SK-N-SH treated with all-trans-retinoic acid at 6 μM for 48 hours (cell line): ENCODE measurements at regions not wholly inside any gene's neighbourhood (a gene's known extent, or its start where the extent isn't known, plus 50 kb on each side); places are given as distances from the start of the nearest gene placed in this dataset.

Source experiments
- ATAC-seq: fragments of 200-7000 bp; cut with Tn5 transposase; 3 replicates; pipeline ENCODE4 v1.9.1; 2020; ENCODE audit warnings: mild to moderate bottlenecking, moderate library complexity
- BACH2 ChIP-seq: fragments of 250-450 bp; sonication (Bioruptor Pico); IDR thresholded peaks from 2 replicates; pipeline ENCODE4 v1.9.0; 2021; ENCODE audit warnings: mild to moderate bottlenecking, borderline replicate concordance
- CREB5 ChIP-seq: fragments of 250-450 bp; sonication (Bioruptor Pico); IDR thresholded peaks from 2 replicates; pipeline ENCODE4 v1.5.1; 2020; ENCODE audit warnings: low read depth, mild to moderate bottlenecking, moderate library complexity
- CSDC2 ChIP-seq: fragments of 250-450 bp; sonication (Bioruptor Pico); IDR thresholded peaks from 2 replicates; pipeline ENCODE4 v1.5.0; 2020; ENCODE audit warnings: mild to moderate bottlenecking, moderate library complexity
- CSRNP3 ChIP-seq: fragments of 250-450 bp; sonication (Bioruptor Pico); IDR thresholded peaks from 2 replicates; pipeline ENCODE4 v1.5.1; 2021; ENCODE audit warnings: mild to moderate bottlenecking, moderate library complexity
- GLIS3 ChIP-seq: fragments of 250-450 bp; sonication (Bioruptor Pico); IDR thresholded peaks from 2 replicates; pipeline ENCODE4 v1.5.0; 2020; ENCODE audit warnings: mild to moderate bottlenecking, moderate library complexity
- ISL1 ChIP-seq: fragments of 250-450 bp; sonication (Bioruptor Pico); IDR thresholded peaks from 2 replicates; pipeline ENCODE4 v2.1.2; 2022; ENCODE audit warnings: mild to moderate bottlenecking, moderate library complexity
- OSR1 ChIP-seq: fragments of 250-450 bp; sonication (Bioruptor Pico); IDR thresholded peaks from 2 replicates; pipeline ENCODE4 v1.8.0; 2022; ENCODE audit warnings: moderate library complexity, mild to moderate bottlenecking, inconsistent platforms
- PPARA ChIP-seq: fragments of 250-450 bp; sonication (Bioruptor Pico); IDR thresholded peaks from 2 replicates; pipeline ENCODE4 v1.5.0; 2020; ENCODE audit warnings: mild to moderate bottlenecking, borderline replicate concordance
- RARB ChIP-seq: fragments of 250-450 bp; sonication (Bioruptor Pico); IDR thresholded peaks from 2 replicates; pipeline ENCODE4 v1.8.0; 2021; ENCODE audit warnings: mild to moderate bottlenecking, moderate library complexity
- SNAI2 ChIP-seq: fragments of 250-450 bp; sonication (Bioruptor Pico); IDR thresholded peaks from 2 replicates; pipeline ENCODE4 v1.5.0; 2020; ENCODE audit warnings: mild to moderate bottlenecking, moderate library complexity
- TCF4 ChIP-seq: fragments of 250-450 bp; sonication (Bioruptor Pico); IDR thresholded peaks from 2 replicates; pipeline ENCODE4 v1.8.0; 2021; ENCODE audit warnings: mild to moderate bottlenecking, moderate library complexity, borderline replicate concordance
- TOX ChIP-seq: fragments of 250-450 bp; sonication (Bioruptor Pico); IDR thresholded peaks from 2 replicates; pipeline ENCODE4 v1.8.0; 2021; ENCODE audit warnings: mild to moderate bottlenecking, moderate library complexity, borderline replicate concordance
- ZC3H10 ChIP-seq: fragments of 250-450 bp; sonication (Bioruptor Pico); IDR thresholded peaks from 2 replicates; pipeline ENCODE4 v1.5.1; 2021; ENCODE audit warnings: mild to moderate bottlenecking, moderate library complexity
- ZFP3 ChIP-seq: fragments of 250-450 bp; sonication (Bioruptor Pico); IDR thresholded peaks from 2 replicates; pipeline ENCODE4 v1.5.0; 2020; ENCODE audit warnings: mild to moderate bottlenecking, moderate library complexity
- ZFP30 ChIP-seq: fragments of 450-650 bp; formaldehyde crosslinking; IDR thresholded peaks from 2 replicates; pipeline ENCODE4 v1.5.0; 2022; ENCODE audit warnings: mild to moderate bottlenecking, moderate library complexity
- ZNF565 ChIP-seq: fragments of 450-650 bp; formaldehyde crosslinking; conservative IDR thresholded peaks from 2 replicates; pipeline ENCODE4 v1.5.0; 2020; ENCODE audit warnings: low read depth, mild to moderate bottlenecking, moderate library complexity
- ZNF70 ChIP-seq: fragments of 450-650 bp; formaldehyde crosslinking; IDR thresholded peaks from 2 replicates; pipeline ENCODE4 v1.5.0; 2020; ENCODE audit warnings: mild to moderate bottlenecking, moderate library complexity
- ZNF8 ChIP-seq: fragments of 450-650 bp; formaldehyde crosslinking; IDR thresholded peaks from 2 replicates; pipeline ENCODE4 v1.5.0; 2020; ENCODE audit warnings: mild to moderate bottlenecking, moderate library complexity
- TF ChIP-seq, protein P1 (sequence below): fragments of 250-450 bp; sonication (Bioruptor Pico); IDR thresholded peaks from 2 replicates; pipeline ENCODE4 v1.8.0; 2021; ENCODE audit warnings: low read depth, mild to moderate bottlenecking, moderate library complexity, borderline replicate concordance
- TF ChIP-seq, protein P2 (sequence below): fragments of 250-450 bp; sonication (Bioruptor Pico); IDR thresholded peaks from 2 replicates; pipeline ENCODE4 v1.8.0; 2020; ENCODE audit warnings: mild to moderate bottlenecking, moderate library complexity, borderline replicate concordance
- TF ChIP-seq, protein P3 (sequence below): fragments of 250-450 bp; sonication (Bioruptor Pico); IDR thresholded peaks from 2 replicates; pipeline ENCODE4 v1.5.0; 2020; ENCODE audit warnings: mild to moderate bottlenecking, moderate library complexity

DNA sequence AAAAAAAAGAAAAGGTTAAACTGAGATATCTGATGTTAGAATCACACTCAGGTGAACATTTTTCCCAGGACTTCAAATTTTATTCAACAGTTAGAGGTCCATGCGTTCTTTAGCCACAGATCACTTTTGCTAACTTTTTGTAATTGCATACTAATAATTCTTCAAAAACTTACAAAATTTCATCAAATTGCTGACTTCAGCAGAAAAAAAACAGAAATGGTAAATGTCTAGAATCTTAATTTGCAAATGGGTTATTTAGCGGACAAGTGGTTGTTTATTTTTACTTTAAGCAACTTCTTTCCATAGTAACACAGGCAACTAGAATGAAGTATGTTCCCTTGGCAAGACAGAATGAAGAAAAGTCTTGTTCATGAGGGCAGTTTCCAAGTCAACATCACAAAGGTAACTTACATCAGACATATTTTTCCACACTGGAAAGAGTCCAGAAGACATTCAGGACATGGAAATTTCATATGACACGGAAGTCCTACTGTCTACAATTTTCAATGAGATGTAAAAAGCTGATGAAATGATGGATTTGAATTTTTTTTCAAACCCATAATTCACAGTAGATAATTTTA, 62.5 kb upstream of the SOX5 start:
- TF ChIP-seq ISL1 (CRISPR knock-in tag), result no peak
- TF ChIP-seq OSR1 (CRISPR knock-in tag), result no peak
- no peak for TF ChIP-seq ZNF565 (CRISPR knock-in tag)
- TF ChIP-seq PPARA (CRISPR knock-in tag), result no peak
- TF ChIP-seq, protein P1, sequence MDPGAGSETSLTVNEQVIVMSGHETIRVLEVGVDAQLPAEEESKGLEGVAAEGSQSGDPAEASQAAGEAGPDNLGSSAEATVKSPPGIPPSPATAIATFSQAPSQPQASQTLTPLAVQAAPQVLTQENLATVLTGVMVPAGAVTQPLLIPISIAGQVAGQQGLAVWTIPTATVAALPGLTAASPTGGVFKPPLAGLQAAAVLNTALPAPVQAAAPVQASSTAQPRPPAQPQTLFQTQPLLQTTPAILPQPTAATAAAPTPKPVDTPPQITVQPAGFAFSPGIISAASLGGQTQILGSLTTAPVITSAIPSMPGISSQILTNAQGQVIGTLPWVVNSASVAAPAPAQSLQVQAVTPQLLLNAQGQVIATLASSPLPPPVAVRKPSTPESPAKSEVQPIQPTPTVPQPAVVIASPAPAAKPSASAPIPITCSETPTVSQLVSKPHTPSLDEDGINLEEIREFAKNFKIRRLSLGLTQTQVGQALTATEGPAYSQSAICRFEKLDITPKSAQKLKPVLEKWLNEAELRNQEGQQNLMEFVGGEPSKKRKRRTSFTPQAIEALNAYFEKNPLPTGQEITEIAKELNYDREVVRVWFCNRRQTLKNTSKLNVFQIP (CRISPR knock-in tag), result no peak
- TF ChIP-seq RARB, result no peak
- no peak for TF ChIP-seq ZNF8
- TF ChIP-seq ZFP30 (CRISPR knock-in tag), result no peak
- TF ChIP-seq ZNF70 (CRISPR knock-in tag), result no peak
- no peak for TF ChIP-seq SNAI2
- no peak for TF ChIP-seq ZC3H10
- TF ChIP-seq CSRNP3 (CRISPR knock-in tag), result no peak
- TF ChIP-seq GLIS3 (CRISPR knock-in tag), result no peak
- no peak for TF ChIP-seq TCF4 (CRISPR knock-in tag)
- TF ChIP-seq, protein P2, sequence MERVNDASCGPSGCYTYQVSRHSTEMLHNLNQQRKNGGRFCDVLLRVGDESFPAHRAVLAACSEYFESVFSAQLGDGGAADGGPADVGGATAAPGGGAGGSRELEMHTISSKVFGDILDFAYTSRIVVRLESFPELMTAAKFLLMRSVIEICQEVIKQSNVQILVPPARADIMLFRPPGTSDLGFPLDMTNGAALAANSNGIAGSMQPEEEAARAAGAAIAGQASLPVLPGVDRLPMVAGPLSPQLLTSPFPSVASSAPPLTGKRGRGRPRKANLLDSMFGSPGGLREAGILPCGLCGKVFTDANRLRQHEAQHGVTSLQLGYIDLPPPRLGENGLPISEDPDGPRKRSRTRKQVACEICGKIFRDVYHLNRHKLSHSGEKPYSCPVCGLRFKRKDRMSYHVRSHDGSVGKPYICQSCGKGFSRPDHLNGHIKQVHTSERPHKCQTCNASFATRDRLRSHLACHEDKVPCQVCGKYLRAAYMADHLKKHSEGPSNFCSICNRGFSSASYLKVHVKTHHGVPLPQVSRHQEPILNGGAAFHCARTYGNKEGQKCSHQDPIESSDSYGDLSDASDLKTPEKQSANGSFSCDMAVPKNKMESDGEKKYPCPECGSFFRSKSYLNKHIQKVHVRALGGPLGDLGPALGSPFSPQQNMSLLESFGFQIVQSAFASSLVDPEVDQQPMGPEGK, result no peak
- TF ChIP-seq TOX (CRISPR knock-in tag), result no peak
- TF ChIP-seq ZFP3 (CRISPR knock-in tag), result no peak
- no peak for TF ChIP-seq CSDC2 (CRISPR knock-in tag)
- TF ChIP-seq CREB5 (CRISPR knock-in tag), result no peak
- no peak for TF ChIP-seq BACH2 (CRISPR knock-in tag)

DNA sequence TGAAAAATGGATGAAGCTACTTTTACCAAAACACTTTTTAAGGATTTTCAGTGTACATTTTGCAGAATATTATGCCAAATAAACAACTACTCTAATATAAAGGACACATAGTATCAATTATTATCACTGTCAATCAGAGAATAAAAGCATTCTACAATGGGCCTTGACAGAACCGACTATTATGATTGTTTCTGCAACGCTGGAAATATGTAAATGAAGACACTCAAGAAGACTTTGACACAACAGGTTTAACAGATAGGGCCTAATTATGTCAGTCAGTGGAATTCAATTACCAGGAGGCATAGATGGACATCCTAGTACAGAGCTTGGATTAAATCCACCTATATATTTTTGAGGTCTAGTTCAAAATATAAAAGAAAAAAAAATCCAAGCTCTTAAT, 58.7 kb upstream of the SOX5 start:
- TF ChIP-seq CSRNP3 (CRISPR knock-in tag), result no peak
- no peak for TF ChIP-seq ZNF565 (CRISPR knock-in tag)
- no peak for TF ChIP-seq PPARA (CRISPR knock-in tag)
- no peak for TF ChIP-seq ISL1 (CRISPR knock-in tag)
- TF ChIP-seq SNAI2, result no peak
- TF ChIP-seq TOX (CRISPR knock-in tag), result no peak
- TF ChIP-seq CSDC2 (CRISPR knock-in tag), result no peak
- no peak for TF ChIP-seq ZNF70 (CRISPR knock-in tag)
- TF ChIP-seq CREB5 (CRISPR knock-in tag), result no peak
- TF ChIP-seq, protein P3, sequence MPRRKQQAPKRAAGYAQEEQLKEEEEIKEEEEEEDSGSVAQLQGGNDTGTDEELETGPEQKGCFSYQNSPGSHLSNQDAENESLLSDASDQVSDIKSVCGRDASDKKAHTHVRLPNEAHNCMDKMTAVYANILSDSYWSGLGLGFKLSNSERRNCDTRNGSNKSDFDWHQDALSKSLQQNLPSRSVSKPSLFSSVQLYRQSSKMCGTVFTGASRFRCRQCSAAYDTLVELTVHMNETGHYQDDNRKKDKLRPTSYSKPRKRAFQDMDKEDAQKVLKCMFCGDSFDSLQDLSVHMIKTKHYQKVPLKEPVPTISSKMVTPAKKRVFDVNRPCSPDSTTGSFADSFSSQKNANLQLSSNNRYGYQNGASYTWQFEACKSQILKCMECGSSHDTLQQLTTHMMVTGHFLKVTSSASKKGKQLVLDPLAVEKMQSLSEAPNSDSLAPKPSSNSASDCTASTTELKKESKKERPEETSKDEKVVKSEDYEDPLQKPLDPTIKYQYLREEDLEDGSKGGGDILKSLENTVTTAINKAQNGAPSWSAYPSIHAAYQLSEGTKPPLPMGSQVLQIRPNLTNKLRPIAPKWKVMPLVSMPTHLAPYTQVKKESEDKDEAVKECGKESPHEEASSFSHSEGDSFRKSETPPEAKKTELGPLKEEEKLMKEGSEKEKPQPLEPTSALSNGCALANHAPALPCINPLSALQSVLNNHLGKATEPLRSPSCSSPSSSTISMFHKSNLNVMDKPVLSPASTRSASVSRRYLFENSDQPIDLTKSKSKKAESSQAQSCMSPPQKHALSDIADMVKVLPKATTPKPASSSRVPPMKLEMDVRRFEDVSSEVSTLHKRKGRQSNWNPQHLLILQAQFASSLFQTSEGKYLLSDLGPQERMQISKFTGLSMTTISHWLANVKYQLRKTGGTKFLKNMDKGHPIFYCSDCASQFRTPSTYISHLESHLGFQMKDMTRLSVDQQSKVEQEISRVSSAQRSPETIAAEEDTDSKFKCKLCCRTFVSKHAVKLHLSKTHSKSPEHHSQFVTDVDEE (CRISPR knock-in tag), result no peak
- TF ChIP-seq, protein P1 (CRISPR knock-in tag), result no peak
- no peak for TF ChIP-seq ZC3H10
- TF ChIP-seq ZNF8, result no peak
- TF ChIP-seq GLIS3 (CRISPR knock-in tag), result no peak
- TF ChIP-seq, protein P2, result no peak
- no peak for TF ChIP-seq ZFP3 (CRISPR knock-in tag)
- no peak for TF ChIP-seq RARB
- no peak for TF ChIP-seq BACH2 (CRISPR knock-in tag)
- ATAC-seq, result no peak

More for the DNA sequence above, 62.5 kb upstream of the SOX5 start:
- no peak for ATAC-seq
